Fibroblast of lung (primary cell): ENCODE measurements at regions not wholly inside any gene's neighbourhood (a gene's known extent, or its start where the extent isn't known, plus 50 kb on each side); places are given as distances from the start of the nearest gene placed in this dataset.
"Not testable (repeated sequence)": the region's sequence is repeated elsewhere in the genome, so short reads cannot be mapped to it uniquely, and the experiment has no call there.

Experiments used
- DNase-seq, 2 donors: peaks; one replicate each; pipeline versions ENCODE4 v3.0.0 to v3.0.0-alpha.2; 2010; ENCODE audit warnings: low read depth in 2 of 2
- H2AFZ ChIP-seq: 2 replicates; pipeline ENCODE4 v1.5.1; 2012; ENCODE audit warnings: low read length, control low read depth, inconsistent platforms
- H3K27ac ChIP-seq: 2 replicates; pipeline ENCODE4 v1.5.1; 2011; ENCODE audit warnings: low read length, control low read depth; ENCODE audit not compliant: insufficient read depth
- H3K27me3 ChIP-seq: 2 replicates; pipeline ENCODE4 v1.5.1; 2011; ENCODE audit warnings: mild to moderate bottlenecking, low read length; ENCODE audit not compliant: control insufficient read depth, insufficient read depth
- H3K36me3 ChIP-seq: 2 replicates; pipeline ENCODE4 v1.5.1; 2011; ENCODE audit warnings: low read length; ENCODE audit not compliant: control insufficient read depth, insufficient read depth
- H3K4me1 ChIP-seq: 2 replicates; pipeline ENCODE4 v1.5.1; 2011; ENCODE audit warnings: low read length; ENCODE audit not compliant: control insufficient read depth, insufficient read depth; ENCODE audit errors: extremely low read depth
- H3K4me2 ChIP-seq: 2 replicates; pipeline ENCODE4 v1.5.1; 2011; ENCODE audit warnings: low read length, control low read depth; ENCODE audit not compliant: insufficient read depth; ENCODE audit errors: extremely low read depth
- H3K4me3 ChIP-seq, 4 experiments: fragments of 200-600 bp in 1 of 4; sonication (generic) in 1 of 4; replicated peaks in 1 of 4; 2 replicates each; pipeline ENCODE4 v1.5.1; 2011 to 2016; ENCODE audit warnings: low read length in 4 of 4, low read depth in 3 of 4, mild to moderate bottlenecking in 3 of 4, control low read depth in 2 of 4, inconsistent platforms in 1 of 4, mixed read lengths in 1 of 4; ENCODE audit not compliant: insufficient read depth in 1 of 4; ENCODE audit errors: control extremely low read depth in 1 of 4
- H3K79me2 ChIP-seq: 2 replicates; pipeline ENCODE4 v1.5.1; 2012; ENCODE audit warnings: mild to moderate bottlenecking, low read length, inconsistent platforms; ENCODE audit not compliant: control insufficient read depth, insufficient read depth
- H3K9ac ChIP-seq: 2 replicates; pipeline ENCODE4 v1.5.1; 2011; ENCODE audit warnings: mild to moderate bottlenecking, low read length, control low read depth; ENCODE audit not compliant: insufficient read depth
- H3K9me3 ChIP-seq: 2 replicates; pipeline ENCODE4 v1.5.1; 2012; ENCODE audit warnings: low read depth, low read length; ENCODE audit not compliant: control insufficient read depth, insufficient read depth
- H4K20me1 ChIP-seq: 2 replicates; pipeline ENCODE4 v1.5.1; 2011; ENCODE audit warnings: low read length; ENCODE audit not compliant: control insufficient read depth, insufficient read depth; ENCODE audit errors: extremely low read depth
- EZH2 ChIP-seq: IDR thresholded peaks from 2 replicates; pipeline ENCODE4 v1.5.1; 2012; ENCODE audit warnings: low read length, control low read depth, mild to moderate bottlenecking; ENCODE audit errors: missing control alignments
- TF ChIP-seq, protein P1 (sequence below), 2 donors: IDR thresholded peaks in 1 of 2; conservative IDR thresholded peaks in 1 of 2; 1 replicate in 1 of 2; 2 replicates in 1 of 2; pipeline ENCODE4 v1.5.1; 2011 to 2012; ENCODE audit warnings: low read length in 2 of 2, control low read depth in 1 of 2, inconsistent platforms in 1 of 2, low read depth in 1 of 2, mild to moderate bottlenecking in 1 of 2

DNA sequence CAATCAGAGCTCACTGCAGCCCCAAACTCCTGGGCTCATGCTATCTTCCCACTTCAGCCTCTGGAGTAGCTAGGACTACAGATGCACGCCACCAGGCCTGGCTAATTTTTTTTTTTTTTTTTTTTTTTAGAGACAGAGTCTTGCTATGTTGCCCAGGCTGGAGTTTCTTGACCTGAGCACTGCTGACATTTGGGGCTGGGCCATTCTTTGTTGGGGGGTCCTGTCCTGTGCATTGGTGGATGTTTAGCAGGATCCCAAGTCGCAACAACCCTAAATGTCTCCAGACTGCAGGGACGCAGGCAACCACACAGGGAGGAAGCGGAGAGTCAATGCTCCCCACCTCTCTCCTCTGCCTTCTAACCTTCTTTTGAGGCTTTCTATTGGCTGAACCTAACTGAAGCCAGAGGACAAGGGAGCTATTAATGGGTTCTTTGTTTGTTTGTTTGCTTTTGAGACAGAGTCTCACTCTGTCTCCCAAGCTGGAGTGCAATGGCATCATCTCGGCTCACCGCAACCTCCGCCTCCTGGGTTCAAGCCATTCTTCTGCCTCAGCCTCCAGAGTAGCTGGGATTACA, 58.3 kb upstream of the ADGRE5 start:
- no peaks in the 10 kb centered on the region for H3K27me3 ChIP-seq
- TF ChIP-seq, protein P1, sequence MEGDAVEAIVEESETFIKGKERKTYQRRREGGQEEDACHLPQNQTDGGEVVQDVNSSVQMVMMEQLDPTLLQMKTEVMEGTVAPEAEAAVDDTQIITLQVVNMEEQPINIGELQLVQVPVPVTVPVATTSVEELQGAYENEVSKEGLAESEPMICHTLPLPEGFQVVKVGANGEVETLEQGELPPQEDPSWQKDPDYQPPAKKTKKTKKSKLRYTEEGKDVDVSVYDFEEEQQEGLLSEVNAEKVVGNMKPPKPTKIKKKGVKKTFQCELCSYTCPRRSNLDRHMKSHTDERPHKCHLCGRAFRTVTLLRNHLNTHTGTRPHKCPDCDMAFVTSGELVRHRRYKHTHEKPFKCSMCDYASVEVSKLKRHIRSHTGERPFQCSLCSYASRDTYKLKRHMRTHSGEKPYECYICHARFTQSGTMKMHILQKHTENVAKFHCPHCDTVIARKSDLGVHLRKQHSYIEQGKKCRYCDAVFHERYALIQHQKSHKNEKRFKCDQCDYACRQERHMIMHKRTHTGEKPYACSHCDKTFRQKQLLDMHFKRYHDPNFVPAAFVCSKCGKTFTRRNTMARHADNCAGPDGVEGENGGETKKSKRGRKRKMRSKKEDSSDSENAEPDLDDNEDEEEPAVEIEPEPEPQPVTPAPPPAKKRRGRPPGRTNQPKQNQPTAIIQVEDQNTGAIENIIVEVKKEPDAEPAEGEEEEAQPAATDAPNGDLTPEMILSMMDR (conservative IDR thresholded peaks at IDR 0.05 in 1 of 2, IDR thresholded peaks at IDR 0.05 in 1 of 2; ENCODE audit: low read depth in 1 of 2, low read length in 2 of 2), result no peak
- TF ChIP-seq EZH2, result no peak

DNA sequence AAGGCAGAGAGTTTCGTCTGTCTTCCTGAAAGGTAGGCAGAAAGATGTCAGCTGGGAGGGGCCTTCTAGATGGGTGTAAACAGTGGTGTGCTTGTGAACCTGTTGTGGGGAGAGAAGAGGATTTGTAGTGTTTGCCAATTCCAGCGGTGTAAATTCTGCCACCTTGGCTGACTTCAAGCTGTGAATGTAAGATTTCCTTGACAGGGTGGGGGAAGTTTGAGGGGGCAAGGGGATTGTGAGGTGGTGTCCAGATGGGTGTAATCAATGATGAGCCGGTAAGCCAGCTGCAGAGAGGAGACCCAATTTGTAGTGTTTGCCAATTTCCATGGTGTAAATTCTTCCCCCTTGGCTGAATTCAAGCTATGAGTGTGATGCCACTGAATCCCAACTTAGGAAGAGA, 61.0 kb upstream of the ADGRE5 start:
- Histone ChIP-seq H3K4me1 (no peaks in the 10 kb centered on the region), H3K4me2 (no peak overlapping the region), H3K9me3 (no peaks in the 10 kb centered on the region), H3K27ac (no peak overlapping the region), H3K36me3 (no peaks in the 10 kb centered on the region), H3K4me3 (no peak overlapping the region), H3K9ac (no peak overlapping the region), H4K20me1 (no peaks in the 10 kb centered on the region), H3K27me3 (no peaks in the 10 kb centered on the region), H2AFZ (no peak overlapping the region), H3K79me2 (no peaks in the 10 kb centered on the region)
- DNase-seq, result no peak
- TF ChIP-seq, protein P1 (conservative IDR thresholded peaks at IDR 0.05 in 1 of 2, IDR thresholded peaks at IDR 0.05 in 1 of 2; ENCODE audit: low read depth in 1 of 2, low read length in 2 of 2), result no peak
- TF ChIP-seq EZH2, result no peak

More for the DNA sequence above, 58.3 kb upstream of the ADGRE5 start:
- Histone ChIP-seq H3K4me2 (no peak overlapping the region), H3K27ac (no peak overlapping the region), H3K9ac (no peak overlapping the region), H4K20me1 (no peaks in the 10 kb centered on the region), H3K4me1 (no peaks in the 10 kb centered on the region), H3K9me3 (no peaks in the 10 kb centered on the region), H3K79me2 (no peaks in the 10 kb centered on the region), H3K4me3 (no peak overlapping the region), H3K36me3 (no peaks in the 10 kb centered on the region), H2AFZ (no peak overlapping the region)
- no peak for DNase-seq

DNA sequence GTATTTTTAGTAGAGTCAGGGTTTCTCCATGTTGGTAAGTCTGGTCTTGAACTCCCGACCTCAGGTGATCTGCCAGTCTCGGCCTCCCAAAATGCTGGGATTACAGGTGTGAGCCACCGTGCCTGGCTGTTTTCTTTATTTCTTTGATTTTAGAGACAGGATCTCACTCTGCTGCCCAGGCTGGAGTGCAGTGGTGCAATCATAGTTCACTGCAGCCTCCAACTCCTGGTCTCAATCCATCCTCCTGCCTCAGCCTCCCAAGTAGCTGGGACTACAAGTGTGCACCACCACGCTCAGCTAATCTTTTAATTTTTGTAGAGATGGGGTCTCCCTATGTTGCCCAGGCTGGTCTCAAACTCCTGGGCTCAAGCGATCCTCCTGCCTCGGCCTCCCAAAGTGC, 61.5 kb upstream of the ADGRE5 start:
- not testable (repeated sequence) for H3K79me2 ChIP-seq, H3K27ac ChIP-seq, H3K36me3 ChIP-seq, H2AFZ ChIP-seq, H3K4me1 ChIP-seq, H3K9ac ChIP-seq, H4K20me1 ChIP-seq, H3K27me3 ChIP-seq, DNase-seq, H3K4me2 ChIP-seq, H3K4me3 ChIP-seq, H3K9me3 ChIP-seq
